GM18520 (cell line): ENCODE measurements at regions not wholly inside any gene's neighbourhood (a gene's known extent, or its start where the extent isn't known, plus 50 kb on each side); places are given as distances from the start of the nearest gene placed in this dataset.

Experiments
- ATAC-seq: cut with Tn5 transposase; IDR thresholded peaks from one replicate; pipeline ENCODE4 v1.9.1; 2021; ENCODE audit not compliant: unreplicated experiment

GRCh38 chr1:42035205-42035829 is 116.6 kb upstream of the HIVEP3 start:
- peak; percentile 50 for ATAC-seq

GRCh38 chr1:42034426-42034825 is 115.7 kb upstream of the HIVEP3 start:
- no peak for ATAC-seq

- ATAC-seq: no peak
Measured at GRCh38 chr1:42033629-42034028, 114.9 kb upstream of the HIVEP3 start.

GRCh38 chr1:42017730-42018129 is 99.0 kb upstream of the HIVEP3 start:
- no peak for ATAC-seq

- peak; percentile 77 for ATAC-seq
Measured at GRCh38 chr1:42017259-42017658, 98.5 kb upstream of the HIVEP3 start.

- no peak for ATAC-seq
Measured at GRCh38 chr1:42014823-42015222, 96.1 kb upstream of the HIVEP3 start.

- no peak for ATAC-seq
Measured at GRCh38 chr1:42013881-42014470, 95.3 kb upstream of the HIVEP3 start.

- ATAC-seq: no peak
Measured at GRCh38 chr1:42012852-42013251, 94.1 kb upstream of the HIVEP3 start.

GRCh38 chr1:42010381-42010780 is 91.7 kb upstream of the HIVEP3 start:
- no peak for ATAC-seq

- no peak for ATAC-seq
Measured at GRCh38 chr1:42008264-42008663, 89.5 kb upstream of the HIVEP3 start.

GRCh38 chr1:42006836-42007235 is 88.1 kb upstream of the HIVEP3 start:
- ATAC-seq: no peak

GRCh38 chr1:42006093-42006492 is 87.4 kb upstream of the HIVEP3 start:
- ATAC-seq: no peak

- ATAC-seq: no peak
Measured at GRCh38 chr1:42005530-42005929, 86.8 kb upstream of the HIVEP3 start.

GRCh38 chr1:42004860-42005259 is 86.1 kb upstream of the HIVEP3 start:
- no peak for ATAC-seq

- no peak for ATAC-seq
Measured at GRCh38 chr1:42004322-42004721, 85.6 kb upstream of the HIVEP3 start.

- no peak for ATAC-seq
Measured at GRCh38 chr1:42003433-42003832, 84.7 kb upstream of the HIVEP3 start.

GRCh38 chr1:42002220-42002619 is 83.5 kb upstream of the HIVEP3 start:
- no peak for ATAC-seq

- ATAC-seq: no peak
Measured at GRCh38 chr1:42000766-42001165, 82.0 kb upstream of the HIVEP3 start.

GRCh38 chr1:41999884-42000283 is 81.2 kb upstream of the HIVEP3 start:
- no peak for ATAC-seq

- ATAC-seq: no peak
Measured at GRCh38 chr1:41998250-41998649, 79.5 kb upstream of the HIVEP3 start.

- ATAC-seq: no peak
Measured at GRCh38 chr1:41997153-41997552, 78.4 kb upstream of the HIVEP3 start.

- no peak for ATAC-seq
Measured at GRCh38 chr1:41995441-41996130, 76.9 kb upstream of the HIVEP3 start.
